K562 (cell line): ENCODE measurements at regions not wholly inside any gene's neighbourhood (a gene's known extent, or its start where the extent isn't known, plus 50 kb on each side); places are given as distances from the start of the nearest gene placed in this dataset.

Experiments
- ATAC-seq: fragments of 200-7000 bp; cut with Tn5 transposase; 3 replicates; pipeline ENCODE4 v1.9.1; 2020; ENCODE audit warnings: moderate library complexity
- BruUV-seq: library from RNA; stranded (reverse); fragments of 400-500 nt; replicated peaks from 2 replicates; lab custom pipeline; 2021; lab: Mats Ljungman, UMichigan
- CTCF ChIA-PET: fragments of 300-600 bp; formaldehyde crosslinking; extraction: SDS; loops from one replicate; lab custom pipeline; 2021; ENCODE audit warnings: low intra/inter-chr PET ratio; lab: Yijun Ruan, JAX
- POLR2A ChIA-PET: fragments of 300-600, 350-650 bp; sonication (Branson Sonifier 250); formaldehyde crosslinking; extraction: SDS; loops from one replicate; lab custom pipeline; 2021; ENCODE audit warnings: antibody characterized with exemption, inconsistent platforms; lab: Yijun Ruan, JAX
- DNase-seq, 4 experiments: peaks; one replicate each; pipeline versions ENCODE4 v3.0.0 to v3.0.0-alpha.2; 2011 to 2018; ENCODE audit warnings: low spot score in 3 of 4, mixed read lengths in 3 of 4; ENCODE audit errors: extremely low read depth in 1 of 4
- FAIRE-seq: peaks from 2 replicates; lab custom pipeline; 2011; peaks lifted over from hg19 to GRCh38; lab: Jason Lieb, UNC
- H2AFZ ChIP-seq: 2 replicates; pipeline ENCODE4 v1.6.0; 2011; ENCODE audit warnings: low read depth, low read length, control low read depth, inconsistent platforms
- H3K27ac ChIP-seq: fragments of 200-600 bp; 3 replicates; pipeline ENCODE4 v1.8.0; 2011; ENCODE audit warnings: low read depth, mild to moderate bottlenecking, control low read depth, inconsistent platforms, low read length, moderate library complexity, mixed read lengths; ENCODE audit errors: extremely low read depth
- H3K27me3 ChIP-seq, 2 experiments: fragments of 300-600 bp in 1 of 2; 2 replicates in 1 of 2; 3 replicates in 1 of 2; pipeline versions ENCODE4 v1.6.0 to v1.8.0; 2011; ENCODE audit warnings: inconsistent platforms in 2 of 2, low read length in 2 of 2, mild to moderate bottlenecking in 1 of 2, mixed read lengths in 1 of 2, moderate library complexity in 1 of 2; ENCODE audit not compliant: control insufficient read depth in 2 of 2, insufficient read depth in 2 of 2
- H3K36me3 ChIP-seq: fragments of 300-600 bp; 3 replicates; pipeline ENCODE4 v1.8.0; 2011; ENCODE audit warnings: mild to moderate bottlenecking, low read length, inconsistent platforms; ENCODE audit not compliant: control insufficient read depth, insufficient read depth
- H3K4me1 ChIP-seq, 2 experiments: fragments of 200-600 bp in 1 of 2; replicated peaks in 1 of 2; 2 replicates in 1 of 2; 3 replicates in 1 of 2; pipeline versions ENCODE4 v1.5.1 to v1.8.0; 2011; ENCODE audit warnings: inconsistent platforms in 2 of 2, low read length in 2 of 2, mild to moderate bottlenecking in 1 of 2, mixed read lengths in 1 of 2, moderate library complexity in 1 of 2; ENCODE audit not compliant: control insufficient read depth in 2 of 2, insufficient read depth in 2 of 2
- H3K4me2 ChIP-seq: 2 replicates; pipeline ENCODE4 v1.6.1; 2011; ENCODE audit warnings: low read length, control low read depth, inconsistent platforms, mixed read lengths; ENCODE audit not compliant: insufficient read depth
- H3K4me3 ChIP-seq: fragments of 200-600 bp; sonication (generic), shearing (Covaris generic); 2 replicates; pipeline ENCODE4 v1.5.1; 2016; ENCODE audit warnings: control low read depth, inconsistent platforms
- H3K79me2 ChIP-seq: fragments of 200-600 bp; 3 replicates; pipeline ENCODE4 v1.8.0; 2011; ENCODE audit warnings: low read length, inconsistent platforms; ENCODE audit not compliant: control insufficient read depth, insufficient read depth
- H3K9ac ChIP-seq, 2 experiments: 2 replicates each; pipeline versions ENCODE4 v1.6.0 to v1.6.1; 2011; ENCODE audit warnings: low read depth in 2 of 2, low read length in 2 of 2, control low read depth in 1 of 2, inconsistent platforms in 1 of 2, mild to moderate bottlenecking in 1 of 2, mixed read lengths in 1 of 2; ENCODE audit not compliant: insufficient read depth in 1 of 2
- H3K9me1 ChIP-seq: one replicate; pipeline ENCODE4 v1.6.0; 2011; ENCODE audit warnings: inconsistent platforms, mild to moderate bottlenecking, low read length, moderate library complexity; ENCODE audit not compliant: control insufficient read depth, insufficient read depth
- H3K9me3 ChIP-seq: replicated peaks from 2 replicates; pipeline ENCODE4 v1.5.1; 2011; ENCODE audit warnings: low read depth, low read length, inconsistent platforms; ENCODE audit not compliant: control insufficient read depth, insufficient read depth
- H4K20me1 ChIP-seq: replicated peaks from 2 replicates; pipeline ENCODE4 v1.6.1; 2011; ENCODE audit warnings: low read length, inconsistent platforms, mixed read lengths; ENCODE audit not compliant: control insufficient read depth, insufficient read depth
- ATF1 ChIP-seq, 2 experiments: fragments of 450-650 bp in 1 of 2; IDR thresholded peaks; 2 replicates each; pipeline ENCODE4 v1.6.1; 2016; ENCODE audit warnings: missing compliant biosample characterization in 1 of 2, missing genetic modification characterization in 1 of 2
- CHAMP1 ChIP-seq: fragments of 450-650 bp; IDR thresholded peaks from 2 replicates; pipeline ENCODE4 v1.6.1; 2016; ENCODE audit warnings: mild to moderate bottlenecking
- CREB5 ChIP-seq: fragments of 250-450 bp; sonication (Bioruptor Pico); IDR thresholded peaks from 2 replicates; pipeline ENCODE4 v1.5.0; 2020; ENCODE audit warnings: mild to moderate bottlenecking
- HMGXB4 ChIP-seq: sonication (generic); formaldehyde crosslinking; IDR thresholded peaks from 2 replicates; pipeline ENCODE4 v1.8.1; 2023; ENCODE audit warnings: mild to moderate bottlenecking, missing genetic modification reagents
- HSF4 ChIP-seq: fragments of 250-450 bp; sonication (Bioruptor Pico); IDR thresholded peaks from 2 replicates; pipeline ENCODE4 v2.1.2; 2022; ENCODE audit warnings: mild to moderate bottlenecking, moderate library complexity, borderline replicate concordance
- NUFIP1 ChIP-seq: fragments of 450-650 bp; IDR thresholded peaks from 2 replicates; pipeline ENCODE4 v1.6.1; 2018; ENCODE audit not compliant: partially characterized antibody
- RUNX1 ChIP-seq: sonication (generic); IDR thresholded peaks from 2 replicates; pipeline ENCODE4 v1.6.1; 2016; ENCODE audit warnings: antibody characterized with exemption, low read depth
- TEAD4 ChIP-seq, 2 experiments: sonication (generic) in 1 of 2; formaldehyde crosslinking in 1 of 2; IDR thresholded peaks; 2 replicates each; pipeline versions ENCODE4 v1.6.1 to v1.8.0; 2012 to 2022; ENCODE audit warnings: borderline replicate concordance in 1 of 2, inconsistent platforms in 1 of 2, low read length in 1 of 2, mild to moderate bottlenecking in 1 of 2, missing genetic modification reagents in 1 of 2
- TFE3 ChIP-seq: fragments of 450-650 bp; formaldehyde crosslinking; IDR thresholded peaks from 2 replicates; pipeline ENCODE4 v1.4.0; 2020; ENCODE audit warnings: mild to moderate bottlenecking, mixed read lengths
- VEZF1 ChIP-seq: fragments of 200-800 bp; sonication (Bioruptor generic); IDR thresholded peaks from 2 replicates; pipeline ENCODE4 v1.6.1; 2017; ENCODE audit warnings: missing genetic modification characterization, missing compliant biosample characterization
- ZNF707 ChIP-seq: fragments of 250-450 bp; sonication (Bioruptor Pico); conservative IDR thresholded peaks from 2 replicates; pipeline ENCODE4 v1.8.0; 2022; ENCODE audit warnings: inconsistent platforms, mild to moderate bottlenecking, moderate library complexity
- ZNF79 ChIP-seq: fragments of 250-450 bp; sonication (Bioruptor Pico); IDR thresholded peaks from 2 replicates; pipeline ENCODE4 v1.4.0; 2020; ENCODE audit warnings: low read depth, mild to moderate bottlenecking, moderate library complexity
- WGBS: fragments of 100-300 bp; shearing (Covaris generic); methylation state at CpG from one replicate; pipeline ENCODE4 v1.1.6; 2016; ENCODE audit warnings: low coverage, mixed read lengths; ENCODE audit not compliant: insufficient coverage; ENCODE audit errors: missing lambda C conversion rate; 5-methylcytosine and 5-hydroxymethylcytosine counted together
- in situ Hi-C: fragments of 300-500 bp; cut with MboI; formaldehyde crosslinking; loops from 4 replicates; pipeline ENCODE4 v1.15.0; 2018; ENCODE audit warnings: inconsistent platforms, mixed read lengths
- intact Hi-C: fragments of 100-400 bp; cut with micrococcal nuclease; formaldehyde crosslinking; loops from 2 replicates; pipeline ENCODE4 v1.14.2; 2022

- no peak for TF ChIP-seq HSF4 (CRISPR knock-in tag)
- no peak for TF ChIP-seq CHAMP1
- no peak for TF ChIP-seq RUNX1
Measured at GRCh38 chr5:42035526-42035925, 110.4 kb downstream of the FBXO4 start (continued).

- Histone ChIP-seq H3K4me1 (no peaks in the 10 kb centered on the region), H3K4me2 (no peak overlapping the region), H3K27me3 (no peaks in the 10 kb centered on the region), H4K20me1 (no peaks in the 10 kb centered on the region), H3K9me1 (no peaks in the 10 kb centered on the region), H3K9ac (no peak overlapping the region), H3K79me2 (no peaks in the 10 kb centered on the region), H3K36me3 (no peaks in the 10 kb centered on the region), H3K4me3 (no peak overlapping the region), H3K9me3 (no peaks in the 10 kb centered on the region), H2AFZ (no peak overlapping the region), H3K27ac (no peak overlapping the region)
- in situ Hi-C loops (no loop called here), intact Hi-C loops (no loop called here)
- ATAC-seq (no peak), DNase-seq (no peak), FAIRE-seq (no peak)
- BruUV-seq: no TSS peak
- TF ChIP-seq VEZF1 (CRISPR knock-in tag): no peak
- no peak for TF ChIP-seq ZNF707 (CRISPR knock-in tag)
- TF ChIP-seq NUFIP1: no peak
- TF ChIP-seq CREB5 (CRISPR knock-in tag): no peak
- TF ChIP-seq ZNF79 (CRISPR knock-in tag): no peak
- TF ChIP-seq ATF1 (CRISPR knock-in tag; IDR thresholded peaks at IDR 0.05): no peak
- TF ChIP-seq ATF1 (tag; IDR thresholded peaks at IDR 0.05): no peak
- TF ChIP-seq TEAD4 (IDR thresholded peaks at IDR 0.05; ENCODE audit: low read length): no peak
- TF ChIP-seq TEAD4 (CRISPR knock-in tag; IDR thresholded peaks at IDR 0.05; ENCODE audit: borderline replicate concordance): no peak
- TF ChIP-seq HMGXB4: no peak
- TF ChIP-seq TFE3 (CRISPR knock-in tag): no peak
- ChIA-PET POLR2A (interaction anchor here (0.5 kb wide), 1 partner anchor 226 kb away, joined by 4 read pairs; no protein-coding TSS in a partner anchor), CTCF (no interaction called here)
- WGBS: 0% methylated on average over 5 of the region's 5 CpGs
Measured at GRCh38 chr5:42036379-42036778, 111.3 kb downstream of the FBXO4 start.
